ENCODE measurements at regions not wholly inside any gene's neighbourhood (a gene's known extent, or its start where the extent isn't known, plus 50 kb on each side); places are given as distances from the start of the nearest gene placed in this dataset.

- DNase-seq (ENCODE audit: low read depth): peak; percentile 65
These were observed 65.4 kb upstream of the WDFY2 start for GRCh38 chr13:51518827-51519226.

- no peak for DNase-seq (ENCODE audit: low read depth)
These were observed 64.5 kb upstream of the WDFY2 start for GRCh38 chr13:51519771-51520216.

- DNase-seq (ENCODE audit: low read depth): peak; percentile 46
These were observed 63.7 kb upstream of the WDFY2 start for GRCh38 chr13:51520524-51520923.

- peak; percentile 71 for DNase-seq (ENCODE audit: low read depth)
These were observed 61.2 kb upstream of the WDFY2 start for GRCh38 chr13:51523082-51523518.

- peak; percentile 48 for DNase-seq (ENCODE audit: low read depth)
These were observed 60.0 kb upstream of the WDFY2 start for GRCh38 chr13:51524312-51524711.

GRCh38 chr13:51524829-51525566 lies 59.3 kb upstream of the WDFY2 start:
- peak; percentile 32 for DNase-seq (ENCODE audit: low read depth)

- peak; percentile 53 for DNase-seq (ENCODE audit: low read depth)
These were observed 58.6 kb upstream of the WDFY2 start for GRCh38 chr13:51525567-51526167.

- DNase-seq (ENCODE audit: low read depth): no peak
These were observed 58.1 kb upstream of the WDFY2 start for GRCh38 chr13:51526202-51526601.

GRCh38 chr13:51532736-51533197 lies 51.5 kb upstream of the WDFY2 start:
- DNase-seq (ENCODE audit: low read depth): no peak

- peak; percentile 26 for DNase-seq (ENCODE audit: low read depth)
These were observed 50.0 kb upstream of the WDFY2 start for GRCh38 chr13:51534041-51534817.
